ENCODE measurements at regions not wholly inside any gene's neighbourhood (a gene's known extent, or its start where the extent isn't known, plus 50 kb on each side); places are given as distances from the start of the nearest gene placed in this dataset.

DNA sequence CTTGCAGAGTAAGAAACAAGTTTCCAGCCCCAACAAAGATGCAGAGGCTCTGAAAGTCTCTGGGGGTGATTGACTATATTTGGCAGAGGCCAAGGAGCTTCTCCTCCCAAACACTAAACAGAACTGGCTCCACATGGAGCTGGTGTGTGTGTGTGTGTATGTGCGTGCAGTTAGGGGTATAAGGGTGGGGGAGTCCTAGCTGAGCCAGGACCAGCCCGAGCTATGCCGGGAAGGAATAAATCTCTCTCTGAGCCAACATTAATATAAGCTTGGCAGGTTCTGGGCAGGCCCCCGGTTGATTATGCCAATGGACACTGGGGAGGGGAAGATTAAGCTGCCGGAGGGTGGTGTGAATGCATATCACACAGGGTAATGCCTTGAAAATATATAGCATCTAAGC is 324.2 kb downstream of the MIAT start:
- no peaks in the 10 kb centered on the region for H3K79me2 ChIP-seq (ENCODE audit: control insufficient read depth, insufficient read depth, low read length)
- H3K36me3 ChIP-seq (replicated peaks in 1 of 2; ENCODE audit: control extremely low read depth in 1 of 2, control insufficient read depth in 1 of 2, extremely low read depth in 1 of 2, insufficient read depth in 2 of 2, low read length in 1 of 2): no peaks in the 10 kb centered on the region
- Mint-ChIP-seq H3K9me3 (ENCODE audit: insufficient read depth) (no peaks in the 10 kb centered on the region), H3K27me3 (peaks cover 33% of the 10 kb centered on the region), H3K27ac (no peak overlapping the region), H3K4me1 (no peaks in the 10 kb centered on the region), H3K4me3 (no peak overlapping the region)
- intact Hi-C loops (cut with micrococcal nuclease): no loop called here
- no peak for DNase-seq
- no peaks in the 10 kb centered on the region for H3K9me3 ChIP-seq (ENCODE audit: control extremely low read depth in 1 of 3, control insufficient read depth in 2 of 3, insufficient read depth in 1 of 3, low read length in 2 of 3)
- 100% methylated on average over 1 of the region's 5 CpGs for WGBS (ENCODE audit: insufficient coverage)
- ChIA-PET POLR2A (no interaction called here), CTCF (no interaction called here)
- H3K27me3 ChIP-seq (replicated peaks in 1 of 4; ENCODE audit: control extremely low read depth in 1 of 4, control insufficient read depth in 3 of 4, insufficient read depth in 4 of 4, low read length in 3 of 4): peaks cover 0 to 18% (median 0%) of the 10 kb centered on the region in 4 experiments
- ATAC-seq (ENCODE audit: low read depth): no peak
- H3K4me2 ChIP-seq (replicated peaks; ENCODE audit: low read depth, low read length, poor library complexity, severe bottlenecking): no peak overlapping the region
- H2AFZ ChIP-seq (ENCODE audit: insufficient read depth, low read depth, low read length, poor library complexity, severe bottlenecking): no peak overlapping the region
- H3K27ac ChIP-seq (ENCODE audit: low read length in 2 of 2): no peak overlapping the region
- no peak overlapping the region for H3K9ac ChIP-seq (ENCODE audit: low read length)
- H3K4me1 ChIP-seq (ENCODE audit: control insufficient read depth in 2 of 2, insufficient read depth in 2 of 2, low read length in 2 of 2): no peaks in the 10 kb centered on the region
- no peak overlapping the region for H3K4me3 ChIP-seq (ENCODE audit: control extremely low read depth in 1 of 5, extremely low read depth in 1 of 5, insufficient read depth in 1 of 5, low read depth in 2 of 5, low read length in 4 of 5)
- no peak for TF ChIP-seq EZH2 (IDR thresholded peaks at IDR 0.05; ENCODE audit: borderline replicate concordance, insufficient read depth, low read depth, low read length, poor library complexity, severe bottlenecking)
- TF ChIP-seq CTCF (IDR thresholded peaks at IDR 0.05): no peak
- H4K20me1 ChIP-seq (ENCODE audit: control insufficient read depth, insufficient read depth, low read length, poor library complexity, severe bottlenecking): no peaks in the 10 kb centered on the region

- intact Hi-C loops (cut with micrococcal nuclease): no loop called here
- no peak overlapping the region for H3K9ac ChIP-seq (ENCODE audit: low read length)
- no CpG with 5 or more reads among the region's 1 CpG for WGBS (ENCODE audit: insufficient coverage)
- H3K9me3 ChIP-seq (ENCODE audit: control extremely low read depth in 1 of 3, control insufficient read depth in 2 of 3, insufficient read depth in 1 of 3, low read length in 2 of 3): no peaks in the 10 kb centered on the region
- TF ChIP-seq CTCF (IDR thresholded peaks at IDR 0.05): no peak
- no peak for TF ChIP-seq EZH2 (IDR thresholded peaks at IDR 0.05; ENCODE audit: borderline replicate concordance, insufficient read depth, low read depth, low read length, poor library complexity, severe bottlenecking)
- H3K27ac Mint-ChIP-seq: no peak overlapping the region
- H3K4me3 ChIP-seq (ENCODE audit: control extremely low read depth in 1 of 5, extremely low read depth in 1 of 5, insufficient read depth in 1 of 5, low read depth in 2 of 5, low read length in 4 of 5): no peak overlapping the region
- H3K4me3 Mint-ChIP-seq: no peak overlapping the region
- no peak overlapping the region for H2AFZ ChIP-seq (ENCODE audit: insufficient read depth, low read depth, low read length, poor library complexity, severe bottlenecking)
- POLR2A ChIA-PET: no interaction called here
- no peaks in the 10 kb centered on the region for H4K20me1 ChIP-seq (ENCODE audit: control insufficient read depth, insufficient read depth, low read length, poor library complexity, severe bottlenecking)
- no peak overlapping the region for H3K4me2 ChIP-seq (replicated peaks; ENCODE audit: low read depth, low read length, poor library complexity, severe bottlenecking)
- H3K4me1 ChIP-seq (ENCODE audit: control insufficient read depth in 2 of 2, insufficient read depth in 2 of 2, low read length in 2 of 2): no peaks in the 10 kb centered on the region
- CTCF ChIA-PET: no interaction called here
- no peak overlapping the region for H3K27ac ChIP-seq (ENCODE audit: low read length in 2 of 2)
- H3K79me2 ChIP-seq (ENCODE audit: control insufficient read depth, insufficient read depth, low read length): no peaks in the 10 kb centered on the region
- no peaks in the 10 kb centered on the region for H3K4me1 Mint-ChIP-seq
- no peaks in the 10 kb centered on the region for H3K9me3 Mint-ChIP-seq (ENCODE audit: insufficient read depth)
- no peak for ATAC-seq (ENCODE audit: low read depth)
- H3K36me3 ChIP-seq (replicated peaks in 1 of 2; ENCODE audit: control extremely low read depth in 1 of 2, control insufficient read depth in 1 of 2, extremely low read depth in 1 of 2, insufficient read depth in 2 of 2, low read length in 1 of 2): no peaks in the 10 kb centered on the region
- H3K27me3 Mint-ChIP-seq: peaks cover 30% of the 10 kb centered on the region
- DNase-seq: no peak
- peaks cover 0 to 15% (median 0%) of the 10 kb centered on the region in 4 experiments for H3K27me3 ChIP-seq (replicated peaks in 1 of 4; ENCODE audit: control extremely low read depth in 1 of 4, control insufficient read depth in 3 of 4, insufficient read depth in 4 of 4, low read length in 3 of 4)
Observed at GRCh38 chr22:26983311-26983710, 325.9 kb downstream of the MIAT start.
